ENCODE measurements at regions not wholly inside any gene's neighbourhood (a gene's known extent, or its start where the extent isn't known, plus 50 kb on each side); places are given as distances from the start of the nearest gene placed in this dataset.

DNA sequence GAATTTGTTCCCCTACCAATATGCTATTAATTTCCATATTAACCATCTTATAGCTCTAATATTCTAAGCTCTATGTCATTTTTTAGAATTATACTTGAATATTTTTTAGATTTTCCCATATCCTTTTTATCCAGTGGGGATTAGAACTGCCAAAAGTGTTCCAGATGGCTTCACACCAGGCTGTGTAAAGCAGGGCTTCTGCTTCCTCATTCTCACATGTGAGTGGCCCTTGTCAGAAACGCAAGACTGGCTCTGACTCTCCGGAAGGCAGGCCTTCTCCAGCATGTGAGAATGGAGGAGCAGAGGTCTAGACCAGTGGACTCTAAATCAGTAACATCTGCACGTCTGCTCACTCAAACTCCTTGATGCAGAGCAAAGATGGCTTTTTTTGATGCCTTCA, 650.1 kb downstream of the FGF9 start (continued):
- TF ChIP-seq, protein P1, sequence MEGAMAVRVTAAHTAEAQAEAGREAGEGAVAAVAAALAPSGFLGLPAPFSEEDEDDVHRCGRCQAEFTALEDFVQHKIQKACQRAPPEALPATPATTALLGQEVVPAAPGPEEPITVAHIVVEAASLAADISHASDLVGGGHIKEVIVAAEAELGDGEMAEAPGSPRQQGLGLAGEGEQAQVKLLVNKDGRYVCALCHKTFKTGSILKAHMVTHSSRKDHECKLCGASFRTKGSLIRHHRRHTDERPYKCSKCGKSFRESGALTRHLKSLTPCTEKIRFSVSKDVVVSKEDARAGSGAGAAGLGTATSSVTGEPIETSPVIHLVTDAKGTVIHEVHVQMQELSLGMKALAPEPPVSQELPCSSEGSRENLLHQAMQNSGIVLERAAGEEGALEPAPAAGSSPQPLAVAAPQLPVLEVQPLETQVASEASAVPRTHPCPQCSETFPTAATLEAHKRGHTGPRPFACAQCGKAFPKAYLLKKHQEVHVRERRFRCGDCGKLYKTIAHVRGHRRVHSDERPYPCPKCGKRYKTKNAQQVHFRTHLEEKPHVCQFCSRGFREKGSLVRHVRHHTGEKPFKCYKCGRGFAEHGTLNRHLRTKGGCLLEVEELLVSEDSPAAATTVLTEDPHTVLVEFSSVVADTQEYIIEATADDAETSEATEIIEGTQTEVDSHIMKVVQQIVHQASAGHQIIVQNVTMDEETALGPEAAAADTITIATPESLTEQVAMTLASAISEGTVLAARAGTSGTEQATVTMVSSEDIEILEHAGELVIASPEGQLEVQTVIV (CRISPR knock-in tag; IDR thresholded peaks at IDR 0.05; ENCODE audit: borderline replicate concordance) = no peak
- TF ChIP-seq, protein P2, sequence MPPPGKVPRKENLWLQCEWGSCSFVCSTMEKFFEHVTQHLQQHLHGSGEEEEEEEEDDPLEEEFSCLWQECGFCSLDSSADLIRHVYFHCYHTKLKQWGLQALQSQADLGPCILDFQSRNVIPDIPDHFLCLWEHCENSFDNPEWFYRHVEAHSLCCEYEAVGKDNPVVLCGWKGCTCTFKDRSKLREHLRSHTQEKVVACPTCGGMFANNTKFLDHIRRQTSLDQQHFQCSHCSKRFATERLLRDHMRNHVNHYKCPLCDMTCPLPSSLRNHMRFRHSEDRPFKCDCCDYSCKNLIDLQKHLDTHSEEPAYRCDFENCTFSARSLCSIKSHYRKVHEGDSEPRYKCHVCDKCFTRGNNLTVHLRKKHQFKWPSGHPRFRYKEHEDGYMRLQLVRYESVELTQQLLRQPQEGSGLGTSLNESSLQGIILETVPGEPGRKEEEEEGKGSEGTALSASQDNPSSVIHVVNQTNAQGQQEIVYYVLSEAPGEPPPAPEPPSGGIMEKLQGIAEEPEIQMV (tag; conservative IDR thresholded peaks at IDR 0.05; ENCODE audit: low read depth) = no peak
- no peak for TF ChIP-seq FOXA3 (CRISPR knock-in tag; conservative IDR thresholded peaks at IDR 0.05 in 1 of 2, IDR thresholded peaks at IDR 0.05 in 1 of 2)
- TF ChIP-seq, protein P3, sequence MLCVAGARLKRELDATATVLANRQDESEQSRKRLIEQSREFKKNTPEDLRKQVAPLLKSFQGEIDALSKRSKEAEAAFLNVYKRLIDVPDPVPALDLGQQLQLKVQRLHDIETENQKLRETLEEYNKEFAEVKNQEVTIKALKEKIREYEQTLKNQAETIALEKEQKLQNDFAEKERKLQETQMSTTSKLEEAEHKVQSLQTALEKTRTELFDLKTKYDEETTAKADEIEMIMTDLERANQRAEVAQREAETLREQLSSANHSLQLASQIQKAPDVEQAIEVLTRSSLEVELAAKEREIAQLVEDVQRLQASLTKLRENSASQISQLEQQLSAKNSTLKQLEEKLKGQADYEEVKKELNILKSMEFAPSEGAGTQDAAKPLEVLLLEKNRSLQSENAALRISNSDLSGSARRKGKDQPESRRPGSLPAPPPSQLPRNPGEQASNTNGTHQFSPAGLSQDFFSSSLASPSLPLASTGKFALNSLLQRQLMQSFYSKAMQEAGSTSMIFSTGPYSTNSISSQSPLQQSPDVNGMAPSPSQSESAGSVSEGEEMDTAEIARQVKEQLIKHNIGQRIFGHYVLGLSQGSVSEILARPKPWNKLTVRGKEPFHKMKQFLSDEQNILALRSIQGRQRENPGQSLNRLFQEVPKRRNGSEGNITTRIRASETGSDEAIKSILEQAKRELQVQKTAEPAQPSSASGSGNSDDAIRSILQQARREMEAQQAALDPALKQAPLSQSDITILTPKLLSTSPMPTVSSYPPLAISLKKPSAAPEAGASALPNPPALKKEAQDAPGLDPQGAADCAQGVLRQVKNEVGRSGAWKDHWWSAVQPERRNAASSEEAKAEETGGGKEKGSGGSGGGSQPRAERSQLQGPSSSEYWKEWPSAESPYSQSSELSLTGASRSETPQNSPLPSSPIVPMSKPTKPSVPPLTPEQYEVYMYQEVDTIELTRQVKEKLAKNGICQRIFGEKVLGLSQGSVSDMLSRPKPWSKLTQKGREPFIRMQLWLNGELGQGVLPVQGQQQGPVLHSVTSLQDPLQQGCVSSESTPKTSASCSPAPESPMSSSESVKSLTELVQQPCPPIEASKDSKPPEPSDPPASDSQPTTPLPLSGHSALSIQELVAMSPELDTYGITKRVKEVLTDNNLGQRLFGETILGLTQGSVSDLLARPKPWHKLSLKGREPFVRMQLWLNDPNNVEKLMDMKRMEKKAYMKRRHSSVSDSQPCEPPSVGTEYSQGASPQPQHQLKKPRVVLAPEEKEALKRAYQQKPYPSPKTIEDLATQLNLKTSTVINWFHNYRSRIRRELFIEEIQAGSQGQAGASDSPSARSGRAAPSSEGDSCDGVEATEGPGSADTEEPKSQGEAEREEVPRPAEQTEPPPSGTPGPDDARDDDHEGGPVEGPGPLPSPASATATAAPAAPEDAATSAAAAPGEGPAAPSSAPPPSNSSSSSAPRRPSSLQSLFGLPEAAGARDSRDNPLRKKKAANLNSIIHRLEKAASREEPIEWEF (CRISPR knock-in tag; IDR thresholded peaks at IDR 0.05) = no peak
